SK-N-SH (cell line): ENCODE measurements at regions not wholly inside any gene's neighbourhood (a gene's known extent, or its start where the extent isn't known, plus 50 kb on each side); places are given as distances from the start of the nearest gene placed in this dataset.

ENCODE experiments used
- CTCF ChIA-PET: fragments of 300-600, 350-600 bp; formaldehyde crosslinking; extraction: SDS; loops from one replicate; lab custom pipeline; 2021; lab: Yijun Ruan, JAX
- POLR2A ChIA-PET: fragments of 350-600 bp; sonication (Branson Sonifier 250); formaldehyde crosslinking; extraction: SDS; loops from one replicate; lab custom pipeline; 2020; ENCODE audit warnings: antibody characterized with exemption, inconsistent platforms; lab: Yijun Ruan, JAX
- DNase-seq: peaks from one replicate; pipeline ENCODE4 v3.0.0; 2012
- H2AFZ ChIP-seq: fragments of 200-600 bp; sonication (generic); 2 replicates; pipeline ENCODE4 v1.8.1; 2016; ENCODE audit warnings: antibody characterized with exemption, mild to moderate bottlenecking, low read depth
- H3F3A ChIP-seq: fragments of 200-600 bp; sonication (generic); replicated peaks from 2 replicates; pipeline ENCODE3; 2016; ENCODE audit warnings: antibody characterized with exemption, mild to moderate bottlenecking; ENCODE audit not compliant: insufficient read depth
- H3K27ac ChIP-seq, 2 experiments: fragments of 200-500 bp in 1 of 2; fragments of 200-600 bp in 1 of 2; sonication (Bioruptor generic) in 1 of 2; sonication (generic), shearing (Covaris generic) in 1 of 2; 2 replicates each; pipeline versions ENCODE4 v1.5.1 to v1.6.1; 2014 to 2016; ENCODE audit warnings: low read depth in 2 of 2, inconsistent platforms in 1 of 2, low read length in 1 of 2, mild to moderate bottlenecking in 1 of 2, mixed read lengths in 1 of 2
- H3K27me3 ChIP-seq: fragments of 200-600 bp; sonication (generic), shearing (Covaris generic); 2 replicates; pipeline ENCODE4 v1.6.1; 2016; ENCODE audit warnings: mixed run types; ENCODE audit not compliant: insufficient read depth
- H3K36me3 ChIP-seq, 2 experiments: fragments of 200-500 bp in 1 of 2; fragments of 200-600 bp in 1 of 2; sonication (Bioruptor generic) in 1 of 2; sonication (generic) in 1 of 2; replicated peaks in 1 of 2; 2 replicates each; pipeline versions ENCODE3 to v1.5.1; 2014 to 2016; ENCODE audit warnings: low read length in 1 of 2, mild to moderate bottlenecking in 1 of 2; ENCODE audit not compliant: insufficient read depth in 2 of 2, control insufficient read depth in 1 of 2
- H3K4me1 ChIP-seq, 2 experiments: fragments of 200-500 bp in 1 of 2; fragments of 200-600 bp in 1 of 2; sonication (Bioruptor generic) in 1 of 2; sonication (generic), shearing (Covaris generic) in 1 of 2; 2 replicates each; pipeline versions ENCODE4 v1.5.1 to v1.6.1; 2014 to 2016; ENCODE audit warnings: low read depth in 1 of 2, low read length in 1 of 2, mixed run types in 1 of 2; ENCODE audit not compliant: insufficient read depth in 2 of 2, control insufficient read depth in 1 of 2
- H3K4me2 ChIP-seq: fragments of 200-600 bp; sonication (generic), shearing (Covaris generic); 2 replicates; pipeline ENCODE4 v1.6.1; 2017; ENCODE audit warnings: mixed run types
- H3K4me3 ChIP-seq, 2 experiments: fragments of 200-500 bp in 1 of 2; fragments of 200-600 bp in 1 of 2; sonication (Bioruptor generic) in 1 of 2; sonication (generic), shearing (Covaris generic) in 1 of 2; 2 replicates each; pipeline versions ENCODE4 v1.5.1 to v1.8.1; 2014 to 2016; ENCODE audit warnings: low read depth in 2 of 2, inconsistent platforms in 1 of 2, low read length in 1 of 2, mild to moderate bottlenecking in 1 of 2, mixed read lengths in 1 of 2, moderate library complexity in 1 of 2
- H3K79me2 ChIP-seq: fragments of 200-600 bp; sonication (generic); 2 replicates; pipeline ENCODE4 v1.8.1; 2017; ENCODE audit warnings: mild to moderate bottlenecking; ENCODE audit not compliant: insufficient read depth
- H3K9ac ChIP-seq: fragments of 200-600 bp; sonication (generic); 2 replicates; pipeline ENCODE4 v1.6.1; 2017; ENCODE audit warnings: mixed run types
- H3K9me2 ChIP-seq: fragments of 200-600 bp; sonication (generic); 2 replicates; pipeline ENCODE4 v1.6.1; 2017; ENCODE audit warnings: mixed run types
- H3K9me3 ChIP-seq: fragments of 200-600 bp; sonication (generic); 2 replicates; pipeline ENCODE4 v1.6.1; 2017; ENCODE audit warnings: mixed run types, mild to moderate bottlenecking, moderate library complexity
- H4K20me1 ChIP-seq: fragments of 200-600 bp; sonication (generic); 2 replicates; pipeline ENCODE4 v1.6.1; 2017; ENCODE audit warnings: mild to moderate bottlenecking, mixed run types; ENCODE audit not compliant: insufficient read depth
- GABPA ChIP-seq: IDR thresholded peaks from 2 replicates; pipeline ENCODE4 v1.4.0; 2012; ENCODE audit warnings: low read depth, mild to moderate bottlenecking
- PBX3 ChIP-seq: IDR thresholded peaks from 2 replicates; pipeline ENCODE4; 2012
- SMC3 ChIP-seq: IDR thresholded peaks from 2 replicates; pipeline ENCODE4 v1.6.1; 2012; ENCODE audit warnings: low read depth, low read length, improper control_type of control experiment
- TAF1 ChIP-seq: IDR thresholded peaks from 2 replicates; pipeline ENCODE4 v1.6.1; 2012; ENCODE audit warnings: low read depth, mild to moderate bottlenecking, low read length, moderate library complexity, borderline replicate concordance
- TEAD4 ChIP-seq: IDR thresholded peaks from 2 replicates; pipeline ENCODE4 v1.4.0; 2012; ENCODE audit warnings: mild to moderate bottlenecking, borderline replicate concordance; ENCODE audit not compliant: insufficient read depth
- ZBTB33 ChIP-seq: IDR thresholded peaks from 2 replicates; pipeline ENCODE4 v1.4.0; 2012; ENCODE audit warnings: low read depth, borderline replicate concordance
- WGBS: methylation state at CpG from one replicate; pipeline ENCODE4 v1.1.6; 2017; ENCODE audit warnings: low lambda C conversion rate; 5-methylcytosine and 5-hydroxymethylcytosine counted together
- TF ChIP-seq, protein P1 (sequence below): IDR thresholded peaks from 2 replicates; pipeline ENCODE4 v1.4.0; 2012; ENCODE audit warnings: low read depth

GRCh38 chr12:130219929-130220705, 57.9 kb downstream of the FZD10 start:
- no peak overlapping the region for H3K9ac ChIP-seq
- CTCF ChIA-PET = no interaction called here
- TF ChIP-seq, protein P1, sequence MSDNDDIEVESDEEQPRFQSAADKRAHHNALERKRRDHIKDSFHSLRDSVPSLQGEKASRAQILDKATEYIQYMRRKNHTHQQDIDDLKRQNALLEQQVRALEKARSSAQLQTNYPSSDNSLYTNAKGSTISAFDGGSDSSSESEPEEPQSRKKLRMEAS = no peak
- TF ChIP-seq TEAD4 (no peak), ZBTB33 (no peak), TAF1 (no peak), GABPA (no peak), PBX3 (no peak), SMC3 (no peak)

GRCh38 chr12:130220706-130221100, 58.4 kb downstream of the FZD10 start:
- Histone ChIP-seq H3K4me2 (no peak overlapping the region), H3K4me3 (no peak overlapping the region), H4K20me1 (no peaks in the 10 kb centered on the region), H3K9ac (no peak overlapping the region), H3K36me3 (no peaks in the 10 kb centered on the region), H3K4me1 (no peaks in the 10 kb centered on the region; a peak in 1 of 4 replicates), H3K9me2 (no peaks in the 10 kb centered on the region), H3F3A (no peaks in the 10 kb centered on the region), H2AFZ (no peak overlapping the region), H3K27ac (no peak overlapping the region), H3K79me2 (no peaks in the 10 kb centered on the region), H3K9me3 (no peaks in the 10 kb centered on the region), H3K27me3 (no peaks in the 10 kb centered on the region)
- DNase-seq = no peak
- WGBS = 43% methylated on average over 9 of the region's 9 CpGs
- CTCF ChIA-PET = interaction anchor here (1.5 kb wide), 1 partner anchor 12 kb away, joined by 4 read pairs; no protein-coding TSS in a partner anchor
- POLR2A ChIA-PET = no interaction called here
- no peak for TF ChIP-seq TAF1

More at GRCh38 chr12:130219929-130220705, 57.9 kb downstream of the FZD10 start:
- POLR2A ChIA-PET = no interaction called here
- H3K27ac ChIP-seq = no peak overlapping the region
- no peaks in the 10 kb centered on the region for H3K9me2 ChIP-seq
- no peaks in the 10 kb centered on the region for H3F3A ChIP-seq
- 25% methylated on average over 15 of the region's 15 CpGs for WGBS
- H3K9me3 ChIP-seq = no peaks in the 10 kb centered on the region
- no peak overlapping the region for H2AFZ ChIP-seq
- DNase-seq = no peak
- no peaks in the 10 kb centered on the region; a peak in 1 of 4 replicates for H3K4me1 ChIP-seq
- H3K36me3 ChIP-seq = no peaks in the 10 kb centered on the region
- H3K4me2 ChIP-seq = no peak overlapping the region
- no peak overlapping the region for H3K4me3 ChIP-seq
- H4K20me1 ChIP-seq = no peaks in the 10 kb centered on the region
- no peaks in the 10 kb centered on the region for H3K27me3 ChIP-seq
- no peaks in the 10 kb centered on the region for H3K79me2 ChIP-seq
